ENCODE measurements at regions not wholly inside any gene's neighbourhood (a gene's known extent, or its start where the extent isn't known, plus 50 kb on each side); places are given as distances from the start of the nearest gene placed in this dataset.

DNA sequence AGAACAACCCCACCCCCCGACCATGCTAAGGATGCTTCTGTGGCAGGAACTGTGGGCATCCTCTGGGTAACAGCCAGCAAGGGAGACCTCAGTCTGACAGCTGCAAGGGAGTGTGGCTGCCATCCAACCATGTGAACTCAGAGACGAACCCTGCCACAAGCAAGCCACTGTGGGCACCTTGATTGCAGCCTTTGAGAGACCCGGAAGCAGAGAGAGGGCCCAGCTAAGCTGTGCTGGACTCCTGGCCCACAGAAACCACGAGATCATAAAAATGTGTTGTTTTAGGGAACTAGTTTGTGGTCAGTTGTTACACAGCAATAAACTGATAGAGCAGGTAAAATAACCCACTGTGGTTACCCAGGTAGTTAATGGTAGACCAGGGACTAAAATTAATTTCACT lies 414.6 kb downstream of the CDH26 start:
- Histone ChIP-seq H3K4me3 (ENCODE audit: low read depth, low read length) (no peak overlapping the region), H3K4me1 (ENCODE audit: control insufficient read depth, insufficient read depth, low read length) (peaks cover 7% of the 10 kb centered on the region), H3K9me3 (ENCODE audit: control insufficient read depth, insufficient read depth, low read length) (no peaks in the 10 kb centered on the region), H3K27me3 (ENCODE audit: control insufficient read depth, insufficient read depth, low read length) (no peaks in the 10 kb centered on the region), H3K27ac (ENCODE audit: low read depth, low read length) (no peak overlapping the region), H3K36me3 (ENCODE audit: control insufficient read depth, insufficient read depth, low read length) (no peaks in the 10 kb centered on the region)
- WGBS (ENCODE audit: insufficient coverage): 60% methylated on average over 3 of the region's 4 CpGs
- no peak for DNase-seq (ENCODE audit: low read depth in 4 of 6, low spot score in 6 of 6)

- H3K9me3 ChIP-seq (ENCODE audit: control insufficient read depth, insufficient read depth, low read length): peaks cover 2% of the 10 kb centered on the region
- H3K27ac ChIP-seq (ENCODE audit: low read depth, low read length): no peak overlapping the region
- no peak overlapping the region for H3K4me3 ChIP-seq (ENCODE audit: low read depth, low read length)
- H3K36me3 ChIP-seq (ENCODE audit: control insufficient read depth, insufficient read depth, low read length): no peaks in the 10 kb centered on the region
- H3K4me1 ChIP-seq (ENCODE audit: control insufficient read depth, insufficient read depth, low read length): no peaks in the 10 kb centered on the region
- H3K27me3 ChIP-seq (ENCODE audit: control insufficient read depth, insufficient read depth, low read length): no peaks in the 10 kb centered on the region
- DNase-seq (ENCODE audit: low read depth in 4 of 6, low spot score in 6 of 6): no peak
Measured at GRCh38 chr20:60378620-60379019, 420.4 kb downstream of the CDH26 start.

- Histone ChIP-seq H3K27me3 (ENCODE audit: control insufficient read depth, insufficient read depth, low read length) (no peaks in the 10 kb centered on the region), H3K36me3 (ENCODE audit: control insufficient read depth, insufficient read depth, low read length) (no peaks in the 10 kb centered on the region), H3K4me1 (ENCODE audit: control insufficient read depth, insufficient read depth, low read length) (no peaks in the 10 kb centered on the region), H3K4me3 (ENCODE audit: low read depth, low read length) (no peak overlapping the region), H3K9me3 (ENCODE audit: control insufficient read depth, insufficient read depth, low read length) (peaks cover 2% of the 10 kb centered on the region), H3K27ac (ENCODE audit: low read depth, low read length) (no peak overlapping the region)
- 100% methylated on average over 1 of the region's 3 CpGs for WGBS (ENCODE audit: insufficient coverage)
- DNase-seq (ENCODE audit: low read depth in 4 of 6, low spot score in 6 of 6): no peak
Measured at GRCh38 chr20:60381643-60382400, 423.6 kb downstream of the CDH26 start.

DNA sequence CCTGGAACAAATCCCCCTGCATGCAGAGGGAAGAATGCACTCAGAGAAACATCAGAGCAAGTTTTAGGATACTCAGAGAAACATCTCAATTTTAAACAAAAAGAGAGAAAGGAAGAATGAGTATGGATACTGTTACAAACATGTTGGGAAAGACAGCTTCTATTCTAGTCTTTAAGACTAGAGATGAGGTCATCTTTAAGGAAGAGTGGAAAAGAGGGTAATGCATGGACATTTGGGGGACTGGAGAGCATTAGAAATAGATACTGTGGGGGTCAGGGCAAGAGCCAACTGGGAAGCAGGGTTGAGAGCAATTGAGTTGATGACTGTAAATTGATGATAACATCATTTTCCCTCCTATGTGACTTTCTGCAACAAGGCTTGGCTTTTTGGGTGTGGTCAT lies 431.2 kb downstream of the CDH26 start:
- Histone ChIP-seq H3K9me3 (ENCODE audit: control insufficient read depth, insufficient read depth, low read length) (no peaks in the 10 kb centered on the region), H3K4me3 (ENCODE audit: low read depth, low read length) (no peak overlapping the region), H3K4me1 (ENCODE audit: control insufficient read depth, insufficient read depth, low read length) (no peaks in the 10 kb centered on the region), H3K36me3 (ENCODE audit: control insufficient read depth, insufficient read depth, low read length) (no peaks in the 10 kb centered on the region), H3K27me3 (ENCODE audit: control insufficient read depth, insufficient read depth, low read length) (peaks cover 4% of the 10 kb centered on the region), H3K27ac (ENCODE audit: low read depth, low read length) (no peak overlapping the region)
- DNase-seq (ENCODE audit: low read depth in 4 of 6, low spot score in 6 of 6): no peak

- 88% methylated on average over 5 of the region's 7 CpGs for WGBS (ENCODE audit: insufficient coverage)
- DNase-seq (ENCODE audit: low read depth in 4 of 6, low spot score in 6 of 6): no peak
- Histone ChIP-seq H3K4me1 (ENCODE audit: control insufficient read depth, insufficient read depth, low read length) (no peaks in the 10 kb centered on the region), H3K27me3 (ENCODE audit: control insufficient read depth, insufficient read depth, low read length) (peaks cover 4% of the 10 kb centered on the region), H3K36me3 (ENCODE audit: control insufficient read depth, insufficient read depth, low read length) (no peaks in the 10 kb centered on the region), H3K9me3 (ENCODE audit: control insufficient read depth, insufficient read depth, low read length) (no peaks in the 10 kb centered on the region), H3K27ac (ENCODE audit: low read depth, low read length) (no peak overlapping the region), H3K4me3 (ENCODE audit: low read depth, low read length) (no peak overlapping the region)
Measured at GRCh38 chr20:60389882-60390281, 431.7 kb downstream of the CDH26 start.

DNA sequence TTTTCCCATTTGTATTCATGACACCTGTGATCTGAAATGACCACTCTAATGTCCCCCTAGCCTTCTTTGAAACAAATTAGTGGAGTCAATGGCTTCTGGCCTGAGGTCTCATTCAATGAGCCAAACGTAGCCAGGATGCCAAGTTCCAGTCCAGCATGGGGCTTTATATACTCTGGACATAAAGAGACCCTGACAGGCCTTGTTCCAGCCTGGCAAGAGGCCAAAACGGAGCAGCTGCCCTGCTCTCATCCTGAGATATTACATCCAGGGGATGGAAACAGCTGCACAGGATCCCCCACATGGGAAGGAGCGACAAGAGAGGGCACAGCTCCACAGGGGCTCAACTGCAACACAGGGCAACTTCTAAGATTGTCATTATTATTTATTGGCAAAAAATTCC lies 437.8 kb downstream of the CDH26 start:
- no peak overlapping the region for H3K4me3 ChIP-seq (ENCODE audit: low read depth, low read length)
- peak; percentile 46 to 90 (median 72) for DNase-seq (ENCODE audit: low read depth in 4 of 6, low spot score in 6 of 6)
- no peaks in the 10 kb centered on the region for H3K36me3 ChIP-seq (ENCODE audit: control insufficient read depth, insufficient read depth, low read length)
- H3K27me3 ChIP-seq (ENCODE audit: control insufficient read depth, insufficient read depth, low read length): no peaks in the 10 kb centered on the region
- WGBS (ENCODE audit: insufficient coverage): 16% methylated on average over 2 of the region's 3 CpGs
- H3K27ac ChIP-seq (ENCODE audit: low read depth, low read length): no peak overlapping the region
- H3K4me1 ChIP-seq (ENCODE audit: control insufficient read depth, insufficient read depth, low read length): peaks cover 4% of the 10 kb centered on the region
- H3K9me3 ChIP-seq (ENCODE audit: control insufficient read depth, insufficient read depth, low read length): peaks cover 3% of the 10 kb centered on the region

GRCh38 chr20:60400567-60400966 lies 442.3 kb downstream of the CDH26 start:
- Histone ChIP-seq H3K27ac (ENCODE audit: low read depth, low read length) (no peak overlapping the region), H3K36me3 (ENCODE audit: control insufficient read depth, insufficient read depth, low read length) (no peaks in the 10 kb centered on the region), H3K4me3 (ENCODE audit: low read depth, low read length) (no peak overlapping the region), H3K27me3 (ENCODE audit: control insufficient read depth, insufficient read depth, low read length) (no peaks in the 10 kb centered on the region), H3K9me3 (ENCODE audit: control insufficient read depth, insufficient read depth, low read length) (peaks cover 3% of the 10 kb centered on the region), H3K4me1 (ENCODE audit: control insufficient read depth, insufficient read depth, low read length) (peaks cover 4% of the 10 kb centered on the region)
- DNase-seq (ENCODE audit: low read depth in 4 of 6, low spot score in 6 of 6): no peak
- no CpG with 5 or more reads among the region's 1 CpG for WGBS (ENCODE audit: insufficient coverage)

DNA sequence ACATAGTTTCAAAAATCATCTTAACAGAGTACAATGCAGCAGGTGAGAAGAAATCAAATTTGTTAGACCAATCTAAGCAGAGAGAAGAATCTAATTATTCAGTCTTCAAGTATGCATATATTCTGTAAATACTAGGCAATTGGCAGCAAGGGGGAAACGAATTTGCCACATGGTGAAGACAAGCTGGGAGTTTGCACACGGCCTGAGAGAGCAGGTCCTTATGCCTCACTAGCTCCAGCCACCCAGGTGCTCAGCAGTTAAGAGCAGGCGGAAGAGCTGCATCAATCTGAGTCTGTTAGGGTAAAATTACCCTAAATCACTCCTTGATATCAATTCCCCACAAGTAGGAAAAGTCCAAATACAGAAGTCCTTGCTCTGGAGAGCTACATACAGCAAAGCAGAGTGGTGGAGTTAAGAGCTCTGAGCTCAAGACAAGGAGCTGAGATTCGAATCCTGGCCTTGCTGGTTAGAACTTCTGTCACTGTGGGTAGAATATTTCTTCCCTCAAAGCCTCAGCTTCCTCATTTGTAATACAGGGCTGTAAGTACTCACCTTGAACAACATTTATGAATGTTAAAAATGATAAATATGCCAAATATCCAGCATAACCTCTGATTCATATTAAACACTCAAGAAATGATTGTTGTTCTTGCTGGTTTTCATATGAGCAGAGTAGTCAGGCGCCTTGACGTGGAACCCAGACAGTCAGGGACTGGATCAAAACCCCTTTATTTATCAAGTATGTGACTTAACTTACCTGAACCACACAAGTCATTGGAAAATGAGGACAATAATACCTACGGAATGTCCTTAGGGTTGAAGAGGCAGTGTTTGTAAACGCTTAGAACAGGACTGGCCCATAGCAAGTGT lies 444.2 kb downstream of the CDH26 start:
- H3K27me3 ChIP-seq (ENCODE audit: control insufficient read depth, insufficient read depth, low read length): no peaks in the 10 kb centered on the region
- no peaks in the 10 kb centered on the region for H3K4me1 ChIP-seq (ENCODE audit: control insufficient read depth, insufficient read depth, low read length)
- 50% methylated on average over 2 of the region's 8 CpGs for WGBS (ENCODE audit: insufficient coverage)
- H3K4me3 ChIP-seq (ENCODE audit: low read depth, low read length): no peak overlapping the region
- peak in 1 of 6 donors; percentile 26 for DNase-seq (ENCODE audit: low read depth in 4 of 6, low spot score in 6 of 6)
- H3K36me3 ChIP-seq (ENCODE audit: control insufficient read depth, insufficient read depth, low read length): no peaks in the 10 kb centered on the region
- H3K27ac ChIP-seq (ENCODE audit: low read depth, low read length): no peak overlapping the region
- peaks cover 3% of the 10 kb centered on the region for H3K9me3 ChIP-seq (ENCODE audit: control insufficient read depth, insufficient read depth, low read length)

- H3K27me3 ChIP-seq (ENCODE audit: control insufficient read depth, insufficient read depth, low read length): no peaks in the 10 kb centered on the region
- no peak overlapping the region for H3K27ac ChIP-seq (ENCODE audit: low read depth, low read length)
- H3K36me3 ChIP-seq (ENCODE audit: control insufficient read depth, insufficient read depth, low read length): no peaks in the 10 kb centered on the region
- 52% methylated on average over 7 of the region's 8 CpGs for WGBS (ENCODE audit: insufficient coverage)
- H3K4me1 ChIP-seq (ENCODE audit: control insufficient read depth, insufficient read depth, low read length): no peaks in the 10 kb centered on the region
- H3K4me3 ChIP-seq (ENCODE audit: low read depth, low read length): no peak overlapping the region
- DNase-seq (ENCODE audit: low read depth in 4 of 6, low spot score in 6 of 6): peak in 3 of 6 donors; percentile 14 to 64 (median 38)
- peaks cover 3% of the 10 kb centered on the region for H3K9me3 ChIP-seq (ENCODE audit: control insufficient read depth, insufficient read depth, low read length)
Measured at GRCh38 chr20:60403105-60403741, 445.0 kb downstream of the CDH26 start.
